ENCODE measurements at regions not wholly inside any gene's neighbourhood (a gene's known extent, or its start where the extent isn't known, plus 50 kb on each side); places are given as distances from the start of the nearest gene placed in this dataset.

DNA sequence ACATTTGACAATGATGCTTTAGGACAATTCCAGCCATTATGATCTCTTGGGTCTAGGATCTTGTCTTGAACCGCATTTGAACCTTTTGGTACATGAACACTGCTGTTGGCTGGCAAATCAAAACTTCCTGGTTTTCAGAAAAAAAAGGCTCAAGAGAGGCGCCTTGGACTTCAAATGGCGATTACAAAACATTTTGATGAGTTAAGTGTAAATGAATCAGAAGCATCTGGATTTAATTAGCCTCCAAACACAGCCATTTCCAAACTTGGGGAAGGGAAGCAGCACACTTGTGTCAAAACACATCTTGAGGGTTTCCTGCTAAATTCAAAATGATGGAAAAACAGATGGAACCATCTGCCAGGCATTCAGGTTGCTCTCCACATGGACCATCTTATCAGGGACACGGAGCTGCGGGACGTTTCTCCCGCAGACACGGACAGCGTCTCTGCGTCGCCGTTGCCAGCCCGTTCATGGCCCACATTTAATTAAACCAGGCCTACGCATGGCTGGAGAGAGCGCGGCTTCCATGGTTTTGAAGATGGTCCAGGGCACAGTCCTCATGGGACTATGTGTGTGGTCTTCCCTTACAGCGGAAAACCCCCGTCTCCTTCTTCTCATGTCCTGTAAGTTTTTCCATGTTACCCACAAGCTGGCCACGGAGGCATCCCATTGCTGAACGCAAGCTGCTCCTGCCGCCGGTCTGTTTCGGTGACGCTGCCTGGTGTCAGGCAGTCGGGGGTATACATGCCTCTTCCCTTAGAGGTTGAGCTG is 55.8 kb upstream of the PTCH1 start:
- H3K27ac ChIP-seq (ENCODE audit: control insufficient read depth, insufficient read depth): no peak overlapping the region
- H3K27me3 ChIP-seq (replicated peaks in 1 of 2; ENCODE audit: control insufficient read depth in 2 of 2, insufficient read depth in 2 of 2, low read length in 1 of 2): no peaks in the 10 kb centered on the region; a peak in 1 of 4 replicates
- intact Hi-C loops (cut with micrococcal nuclease; ENCODE audit: unreplicated experiment) (no loop called here), in situ Hi-C loops (cut with MboI) (no loop called here)
- H3K4me3 ChIP-seq: no peak overlapping the region
- DNase-seq (ENCODE audit: low read depth, low spot score) (no peak), FAIRE-seq (no peak), ATAC-seq (no peak)
- H3K4me2 ChIP-seq (ENCODE audit: control insufficient read depth, insufficient read depth): no peak overlapping the region
- ChIA-PET RAD21 (ENCODE audit: unreplicated experiment) (interaction anchor here (1.7 kb wide), 1 partner anchor 216 kb away, joined by 4 read pairs; no protein-coding TSS in a partner anchor), SMC1A (ENCODE audit: uncharacterized antibody, unreplicated experiment) (no interaction called here), CTCF (interaction anchor here (1.6 kb wide), 1 partner anchor 191 kb away, joined by 4 read pairs; no protein-coding TSS in a partner anchor), POLR2A (no interaction called here)
- H3K9ac ChIP-seq (ENCODE audit: control insufficient read depth, insufficient read depth, low read length): no peak overlapping the region
- no peaks in the 10 kb centered on the region for H3K9me3 ChIP-seq (replicated peaks; ENCODE audit: control insufficient read depth, insufficient read depth, low read length)
- no peaks in the 10 kb centered on the region for H4K20me1 ChIP-seq (ENCODE audit: control insufficient read depth, insufficient read depth)
- H2AFZ ChIP-seq (ENCODE audit: control insufficient read depth, low read depth, low read length): no peak overlapping the region
- H3K36me3 ChIP-seq (ENCODE audit: control insufficient read depth in 2 of 2, insufficient read depth in 2 of 2, low read length in 1 of 2): no peaks in the 10 kb centered on the region
- BruUV-seq (replicated peaks): no TSS peak
- TF ChIP-seq, protein P1, sequence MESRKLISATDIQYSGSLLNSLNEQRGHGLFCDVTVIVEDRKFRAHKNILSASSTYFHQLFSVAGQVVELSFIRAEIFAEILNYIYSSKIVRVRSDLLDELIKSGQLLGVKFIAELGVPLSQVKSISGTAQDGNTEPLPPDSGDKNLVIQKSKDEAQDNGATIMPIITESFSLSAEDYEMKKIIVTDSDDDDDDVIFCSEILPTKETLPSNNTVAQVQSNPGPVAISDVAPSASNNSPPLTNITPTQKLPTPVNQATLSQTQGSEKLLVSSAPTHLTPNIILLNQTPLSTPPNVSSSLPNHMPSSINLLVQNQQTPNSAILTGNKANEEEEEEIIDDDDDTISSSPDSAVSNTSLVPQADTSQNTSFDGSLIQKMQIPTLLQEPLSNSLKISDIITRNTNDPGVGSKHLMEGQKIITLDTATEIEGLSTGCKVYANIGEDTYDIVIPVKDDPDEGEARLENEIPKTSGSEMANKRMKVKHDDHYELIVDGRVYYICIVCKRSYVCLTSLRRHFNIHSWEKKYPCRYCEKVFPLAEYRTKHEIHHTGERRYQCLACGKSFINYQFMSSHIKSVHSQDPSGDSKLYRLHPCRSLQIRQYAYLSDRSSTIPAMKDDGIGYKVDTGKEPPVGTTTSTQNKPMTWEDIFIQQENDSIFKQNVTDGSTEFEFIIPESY (IDR thresholded peaks at IDR 0.05): no peak
- no peak for TF ChIP-seq POLR2AphosphoS5 (IDR thresholded peaks at IDR 0.05; ENCODE audit: low read length)
- WGBS (ENCODE audit: insufficient coverage, insufficient replicate concordance, low lambda C conversion rate, missing lambda C conversion rate): 83% methylated on average over 25 of the region's 25 CpGs
- H3K79me2 ChIP-seq (ENCODE audit: control insufficient read depth, insufficient read depth, low read length): no peaks in the 10 kb centered on the region
- H3K4me1 ChIP-seq (ENCODE audit: control insufficient read depth, insufficient read depth, low read length): no peaks in the 10 kb centered on the region

DNA sequence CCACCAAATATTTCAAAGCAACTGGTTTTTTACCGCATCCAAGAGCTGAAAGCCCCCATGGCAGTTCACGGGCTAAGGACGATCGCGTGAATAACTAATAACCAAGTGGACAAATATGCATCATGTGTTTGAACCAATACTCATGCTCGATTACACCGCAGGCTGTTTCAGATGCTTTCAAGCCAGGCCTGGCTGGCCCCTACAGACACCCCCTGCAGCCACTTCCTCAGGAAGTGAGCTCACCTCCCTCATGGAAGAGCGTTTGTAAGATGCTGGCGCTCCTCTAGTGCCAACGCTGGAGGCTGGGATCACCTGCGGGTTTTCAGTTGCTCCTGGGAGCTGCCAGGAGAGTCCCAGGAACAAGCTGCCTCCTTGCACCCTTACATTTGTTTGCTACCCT is 53.9 kb upstream of the PTCH1 start:
- FAIRE-seq (no peak), ATAC-seq (no peak), DNase-seq (ENCODE audit: low read depth, low spot score) (no peak)
- TF ChIP-seq GABPA (IDR thresholded peaks at IDR 0.05; ENCODE audit: low read depth) (no peak), SPI1 (IDR thresholded peaks at IDR 0.05; ENCODE audit: borderline replicate concordance, insufficient read depth, low read depth, low read length) (no peak), YY1 (IDR thresholded peaks at IDR 0.05; ENCODE audit: low read depth, low read length) (no peak), SIX5 (IDR thresholded peaks at IDR 0.05; ENCODE audit: low read depth, low read length, severe bottlenecking) (no peak), FOXM1 (IDR thresholded peaks at IDR 0.05; ENCODE audit: low read depth, low read length) (no peak), MXI1 (IDR thresholded peaks at IDR 0.05; ENCODE audit: low read depth, low read length) (no peak)
- TF ChIP-seq, protein P2, sequence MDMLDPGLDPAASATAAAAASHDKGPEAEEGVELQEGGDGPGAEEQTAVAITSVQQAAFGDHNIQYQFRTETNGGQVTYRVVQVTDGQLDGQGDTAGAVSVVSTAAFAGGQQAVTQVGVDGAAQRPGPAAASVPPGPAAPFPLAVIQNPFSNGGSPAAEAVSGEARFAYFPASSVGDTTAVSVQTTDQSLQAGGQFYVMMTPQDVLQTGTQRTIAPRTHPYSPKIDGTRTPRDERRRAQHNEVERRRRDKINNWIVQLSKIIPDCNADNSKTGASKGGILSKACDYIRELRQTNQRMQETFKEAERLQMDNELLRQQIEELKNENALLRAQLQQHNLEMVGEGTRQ (IDR thresholded peaks at IDR 0.05; ENCODE audit: borderline replicate concordance, low read depth, low read length): no peak
- TF ChIP-seq, protein P3, sequence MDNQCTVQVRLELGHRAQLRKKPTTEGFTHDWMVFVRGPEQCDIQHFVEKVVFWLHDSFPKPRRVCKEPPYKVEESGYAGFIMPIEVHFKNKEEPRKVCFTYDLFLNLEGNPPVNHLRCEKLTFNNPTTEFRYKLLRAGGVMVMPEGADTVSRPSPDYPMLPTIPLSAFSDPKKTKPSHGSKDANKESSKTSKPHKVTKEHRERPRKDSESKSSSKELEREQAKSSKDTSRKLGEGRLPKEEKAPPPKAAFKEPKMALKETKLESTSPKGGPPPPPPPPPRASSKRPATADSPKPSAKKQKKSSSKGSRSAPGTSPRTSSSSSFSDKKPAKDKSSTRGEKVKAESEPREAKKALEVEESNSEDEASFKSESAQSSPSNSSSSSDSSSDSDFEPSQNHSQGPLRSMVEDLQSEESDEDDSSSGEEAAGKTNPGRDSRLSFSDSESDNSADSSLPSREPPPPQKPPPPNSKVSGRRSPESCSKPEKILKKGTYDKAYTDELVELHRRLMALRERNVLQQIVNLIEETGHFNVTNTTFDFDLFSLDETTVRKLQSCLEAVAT (IDR thresholded peaks at IDR 0.05): no peak
- no peaks in the 10 kb centered on the region for H3K4me1 ChIP-seq (ENCODE audit: control insufficient read depth, insufficient read depth, low read length)
- H3K36me3 ChIP-seq (ENCODE audit: control insufficient read depth in 2 of 2, insufficient read depth in 2 of 2, low read length in 1 of 2): no peaks in the 10 kb centered on the region
- BruUV-seq (replicated peaks): no TSS peak
- CTCF ChIA-PET: no interaction called here
- POLR2A ChIA-PET: no interaction called here
- H2AFZ ChIP-seq (ENCODE audit: control insufficient read depth, low read depth, low read length): no peak overlapping the region
- WGBS (ENCODE audit: insufficient coverage, insufficient replicate concordance, low lambda C conversion rate, missing lambda C conversion rate): 67% methylated on average over 11 of the region's 11 CpGs
- no peaks in the 10 kb centered on the region; a peak in 1 of 4 replicates for H3K27me3 ChIP-seq (replicated peaks in 1 of 2; ENCODE audit: control insufficient read depth in 2 of 2, insufficient read depth in 2 of 2, low read length in 1 of 2)
- RAD21 ChIA-PET (ENCODE audit: unreplicated experiment): no interaction called here
- no peak overlapping the region for H3K4me2 ChIP-seq (ENCODE audit: control insufficient read depth, insufficient read depth)
- no peaks in the 10 kb centered on the region for H4K20me1 ChIP-seq (ENCODE audit: control insufficient read depth, insufficient read depth)
- H3K79me2 ChIP-seq (ENCODE audit: control insufficient read depth, insufficient read depth, low read length): no peaks in the 10 kb centered on the region
- in situ Hi-C loops (cut with MboI) (no loop called here), intact Hi-C loops (cut with micrococcal nuclease; ENCODE audit: unreplicated experiment) (no loop called here)
- no peaks in the 10 kb centered on the region for H3K9me3 ChIP-seq (replicated peaks; ENCODE audit: control insufficient read depth, insufficient read depth, low read length)
- H3K4me3 ChIP-seq: no peak overlapping the region
- no peak overlapping the region for H3K9ac ChIP-seq (ENCODE audit: control insufficient read depth, insufficient read depth, low read length)
- SMC1A ChIA-PET (ENCODE audit: uncharacterized antibody, unreplicated experiment): no interaction called here
- no peak overlapping the region for H3K27ac ChIP-seq (ENCODE audit: control insufficient read depth, insufficient read depth)
